SK-MEL-5 (cell line): ENCODE measurements at regions not wholly inside any gene's neighbourhood (a gene's known extent, or its start where the extent isn't known, plus 50 kb on each side); places are given as distances from the start of the nearest gene placed in this dataset.

Experiments
- DNase-seq: peaks from one replicate; pipeline ENCODE4 v3.0.0-alpha.2; 2016; ENCODE audit warnings: low read depth, low spot score
- in situ Hi-C: cut with HindIII; loops from 2 replicates; pipeline ENCODE4 v1.10.0; 2016; ENCODE audit warnings: low sequenced_read_pairs, high pct_unique_total_duplicates, low pct_unique_long_range_greater_than_20kb

- DNase-seq: no peak
- in situ Hi-C loops: no loop called here
Observed at GRCh38 chr6:91442342-91442741, 855.5 kb upstream of the MAP3K7 start.

- DNase-seq: no peak
Observed at GRCh38 chr6:91438570-91438969, 851.7 kb upstream of the MAP3K7 start.

GRCh38 chr6:91437315-91437729 lies 850.5 kb upstream of the MAP3K7 start:
- in situ Hi-C loops: no loop called here
- DNase-seq: peak; percentile 2

More at GRCh38 chr6:91438570-91438969, 851.7 kb upstream of the MAP3K7 start:
- in situ Hi-C loops: no loop called here

GRCh38 chr6:91436448-91436847 lies 849.6 kb upstream of the MAP3K7 start:
- DNase-seq: no peak
- in situ Hi-C loops: no loop called here

GRCh38 chr6:91435630-91436029 lies 848.8 kb upstream of the MAP3K7 start:
- in situ Hi-C loops: no loop called here
- no peak for DNase-seq

- no peak for DNase-seq
- in situ Hi-C loops: no loop called here
Observed at GRCh38 chr6:91434576-91434975, 847.7 kb upstream of the MAP3K7 start.

GRCh38 chr6:91433660-91434534 lies 847.0 kb upstream of the MAP3K7 start:
- DNase-seq: peak; percentile 27
- in situ Hi-C loops: no loop called here

- in situ Hi-C loops: no loop called here
- no peak for DNase-seq
Observed at GRCh38 chr6:91428953-91429560, 842.2 kb upstream of the MAP3K7 start.

GRCh38 chr6:91428296-91428695 lies 841.4 kb upstream of the MAP3K7 start:
- in situ Hi-C loops: no loop called here
- no peak for DNase-seq

GRCh38 chr6:91420243-91420642 lies 833.4 kb upstream of the MAP3K7 start:
- in situ Hi-C loops: no loop called here
- no peak for DNase-seq

GRCh38 chr6:91415031-91415605 lies 828.2 kb upstream of the MAP3K7 start:
- in situ Hi-C loops: no loop called here

GRCh38 chr6:91412532-91412931 lies 825.7 kb upstream of the MAP3K7 start:
- peak; percentile 6 for DNase-seq
- in situ Hi-C loops: no loop called here

More at GRCh38 chr6:91415031-91415605, 828.2 kb upstream of the MAP3K7 start:
- DNase-seq: no peak

- in situ Hi-C loops: no loop called here
- DNase-seq: no peak
Observed at GRCh38 chr6:91407706-91408105, 820.8 kb upstream of the MAP3K7 start.

GRCh38 chr6:91392951-91393350 lies 806.1 kb upstream of the MAP3K7 start:
- DNase-seq: no peak
- in situ Hi-C loops: no loop called here

GRCh38 chr6:91387290-91388059 lies 800.6 kb upstream of the MAP3K7 start:
- in situ Hi-C loops: no loop called here
- peak; percentile 51 for DNase-seq

GRCh38 chr6:91386204-91386603 lies 799.3 kb upstream of the MAP3K7 start:
- in situ Hi-C loops: no loop called here
- no peak for DNase-seq

GRCh38 chr6:91383207-91383606 lies 796.3 kb upstream of the MAP3K7 start:
- in situ Hi-C loops: no loop called here
- no peak for DNase-seq

GRCh38 chr6:91376686-91377085 lies 789.8 kb upstream of the MAP3K7 start:
- DNase-seq: no peak
- in situ Hi-C loops: no loop called here
